A673 (cell line): ENCODE measurements at regions not wholly inside any gene's neighbourhood (a gene's known extent, or its start where the extent isn't known, plus 50 kb on each side); places are given as distances from the start of the nearest gene placed in this dataset.

Experiments used
- CTCF ChIP-seq: fragments of 300-800, 200-600 bp; sonication (generic); conservative IDR thresholded peaks from 2 replicates; pipeline ENCODE4 v1.5.1; 2017; ENCODE audit warnings: low read depth, mild to moderate bottlenecking, antibody characterized with exemption, low read length, moderate library complexity, mixed read lengths
- EZH2 ChIP-seq: fragments of 200-600 bp; sonication (generic); IDR thresholded peaks from 2 replicates; pipeline ENCODE4 v1.6.1; 2017; ENCODE audit warnings: borderline replicate concordance, low read depth, mild to moderate bottlenecking, mixed read lengths, antibody characterized with exemption, low read length; ENCODE audit not compliant: poor library complexity, severe bottlenecking

- TF ChIP-seq CTCF (no peak), EZH2 (no peak)
Observed at GRCh38 chr4:23484689-23485088, 405.2 kb downstream of the PPARGC1A start.
